Mucosa of descending colon (tissue), 3 donors: ENCODE measurements at regions not wholly inside any gene's neighbourhood (a gene's known extent, or its start where the extent isn't known, plus 50 kb on each side); places are given as distances from the start of the nearest gene placed in this dataset.

Source experiments
- ATAC-seq: fragments of 200-7000 bp; cut with Tn5 transposase; one replicate; pipeline ENCODE4 v1.9.1; 2020; ENCODE audit warnings: mild to moderate bottlenecking, moderate library complexity
- DNase-seq, 3 donors: peaks; one replicate each; pipeline ENCODE4 v3.0.0-alpha.2; 2020
- H3K36me3 ChIP-seq: fragments of 200-600 bp; one replicate; pipeline ENCODE4 v1.8.0; 2021; ENCODE audit warnings: low read depth, mild to moderate bottlenecking
- H3K4me1 ChIP-seq: fragments of 200-600 bp; one replicate; pipeline ENCODE4 v1.8.0; 2021; ENCODE audit warnings: low read depth, mild to moderate bottlenecking
- H3K4me3 ChIP-seq: fragments of 200-600 bp; one replicate; pipeline ENCODE4 v1.8.0; 2021; ENCODE audit warnings: mild to moderate bottlenecking
- H3K9me3 ChIP-seq: fragments of 200-600 bp; one replicate; pipeline ENCODE4 v1.8.0; 2021; ENCODE audit warnings: mild to moderate bottlenecking
- intact Hi-C, 2 donors: fragments of 100-400 bp; cut with DNase I in 1 of 2; cut with micrococcal nuclease in 1 of 2; formaldehyde crosslinking; loops; one replicate each; pipeline versions ENCODE4 v1.11.0 to v1.11.1; 2022; cut with DNase I, micrococcal nuclease
- TF ChIP-seq, protein P1 (sequence below): fragments of 200-600 bp; IDR thresholded peaks from one replicate; pipeline ENCODE4 v1.8.0; 2022; ENCODE audit warnings: antibody characterized with exemption, mild to moderate bottlenecking
- donor health status: DM: no; HTN: no; CAD: no; lungs with moderate emphysema.
- donor health status: DM: no; HTN: no; CAD: no.
- donor health status: DM: no; HTN: yes; CAD: no.

DNA sequence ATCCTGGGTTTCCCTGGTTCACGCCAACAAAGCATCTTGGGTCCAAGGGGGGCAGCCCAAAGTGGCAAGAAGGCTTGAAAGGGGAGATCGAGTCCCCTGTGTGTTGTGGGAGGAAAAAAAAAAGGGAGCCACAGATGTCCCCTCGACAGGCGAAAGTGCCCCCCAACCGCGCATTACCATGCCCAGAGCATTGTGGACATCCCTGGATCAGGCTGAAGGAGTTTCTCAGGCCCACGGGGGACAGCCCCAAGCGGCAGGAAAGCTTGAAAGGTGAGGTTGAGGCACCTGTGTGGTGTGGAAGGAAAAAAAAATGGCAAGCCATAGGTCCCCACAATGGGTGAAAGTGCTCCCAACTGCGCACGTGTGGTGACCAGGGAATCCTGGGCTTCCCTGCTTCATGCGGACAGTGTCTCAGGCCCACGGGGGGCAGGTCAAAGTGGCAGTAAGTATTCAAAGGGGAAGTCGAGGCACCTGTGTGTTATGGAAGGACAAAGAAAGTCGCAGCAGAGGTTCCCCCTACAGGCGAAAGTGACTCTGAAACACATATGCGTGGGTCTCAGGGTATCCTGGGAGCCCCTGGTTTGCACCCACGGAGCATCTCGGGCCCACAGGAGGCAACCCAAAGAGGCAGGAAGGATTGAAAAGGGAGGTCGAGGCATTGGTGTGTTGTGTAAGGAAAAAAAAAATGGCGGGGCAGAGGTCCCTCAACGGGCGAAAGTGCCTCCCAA is 580.1 kb downstream of the ALG10 start:
- H3K9me3 ChIP-seq = peaks cover 100% of the 10 kb centered on the region
- DNase-seq = peak in 1 of 3 donors; percentile 8

DNA sequence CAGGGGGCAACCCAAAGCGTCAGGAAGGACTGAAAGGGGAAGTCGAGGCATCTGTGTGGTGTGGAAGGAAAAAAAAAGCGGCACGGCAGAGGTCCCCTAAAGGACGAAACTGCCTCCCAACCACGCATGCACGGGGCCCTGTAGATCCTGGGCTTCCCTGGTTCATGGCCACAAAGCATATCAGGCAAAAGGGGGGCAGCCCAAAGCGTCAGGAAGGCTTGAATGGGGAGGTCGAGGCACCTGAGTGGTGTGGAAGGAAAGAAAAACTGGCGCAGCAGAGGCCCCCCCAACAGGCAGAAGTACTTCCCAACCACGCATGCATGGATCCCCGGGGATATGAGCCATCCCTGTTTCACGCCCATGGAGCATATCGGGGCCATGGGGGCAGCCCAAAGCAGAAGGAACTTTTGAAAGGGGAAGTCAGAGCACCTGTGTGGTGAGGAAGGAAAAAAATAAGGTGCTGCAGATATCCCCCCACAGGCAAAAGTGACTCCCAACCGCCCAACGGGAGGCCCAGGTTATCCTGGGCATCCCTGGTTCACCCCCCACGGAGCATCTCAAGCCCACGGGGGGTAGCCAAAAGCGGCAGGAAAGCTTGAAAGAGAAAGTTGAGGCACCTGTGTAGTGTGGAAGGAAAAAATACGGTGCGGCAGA is 581.2 kb downstream of the ALG10 start:
- Histone ChIP-seq H3K4me3 (no peak overlapping the region), H3K36me3 (no peaks in the 10 kb centered on the region), H3K4me1 (no peaks in the 10 kb centered on the region), H3K9me3 (peaks cover 97% of the 10 kb centered on the region)
- ATAC-seq = no peak
- DNase-seq = peak in 1 of 3 donors; percentile 8
- intact Hi-C loops = no loop called here
- TF ChIP-seq, protein P1, sequence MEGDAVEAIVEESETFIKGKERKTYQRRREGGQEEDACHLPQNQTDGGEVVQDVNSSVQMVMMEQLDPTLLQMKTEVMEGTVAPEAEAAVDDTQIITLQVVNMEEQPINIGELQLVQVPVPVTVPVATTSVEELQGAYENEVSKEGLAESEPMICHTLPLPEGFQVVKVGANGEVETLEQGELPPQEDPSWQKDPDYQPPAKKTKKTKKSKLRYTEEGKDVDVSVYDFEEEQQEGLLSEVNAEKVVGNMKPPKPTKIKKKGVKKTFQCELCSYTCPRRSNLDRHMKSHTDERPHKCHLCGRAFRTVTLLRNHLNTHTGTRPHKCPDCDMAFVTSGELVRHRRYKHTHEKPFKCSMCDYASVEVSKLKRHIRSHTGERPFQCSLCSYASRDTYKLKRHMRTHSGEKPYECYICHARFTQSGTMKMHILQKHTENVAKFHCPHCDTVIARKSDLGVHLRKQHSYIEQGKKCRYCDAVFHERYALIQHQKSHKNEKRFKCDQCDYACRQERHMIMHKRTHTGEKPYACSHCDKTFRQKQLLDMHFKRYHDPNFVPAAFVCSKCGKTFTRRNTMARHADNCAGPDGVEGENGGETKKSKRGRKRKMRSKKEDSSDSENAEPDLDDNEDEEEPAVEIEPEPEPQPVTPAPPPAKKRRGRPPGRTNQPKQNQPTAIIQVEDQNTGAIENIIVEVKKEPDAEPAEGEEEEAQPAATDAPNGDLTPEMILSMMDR = no peak

More for the DNA sequence above, 580.1 kb downstream of the ALG10 start:
- no peaks in the 10 kb centered on the region for H3K36me3 ChIP-seq
- TF ChIP-seq, protein P1 = no peak
- no peak for ATAC-seq
- no peak overlapping the region for H3K4me3 ChIP-seq
- intact Hi-C loops = no loop called here
- no peaks in the 10 kb centered on the region for H3K4me1 ChIP-seq

DNA sequence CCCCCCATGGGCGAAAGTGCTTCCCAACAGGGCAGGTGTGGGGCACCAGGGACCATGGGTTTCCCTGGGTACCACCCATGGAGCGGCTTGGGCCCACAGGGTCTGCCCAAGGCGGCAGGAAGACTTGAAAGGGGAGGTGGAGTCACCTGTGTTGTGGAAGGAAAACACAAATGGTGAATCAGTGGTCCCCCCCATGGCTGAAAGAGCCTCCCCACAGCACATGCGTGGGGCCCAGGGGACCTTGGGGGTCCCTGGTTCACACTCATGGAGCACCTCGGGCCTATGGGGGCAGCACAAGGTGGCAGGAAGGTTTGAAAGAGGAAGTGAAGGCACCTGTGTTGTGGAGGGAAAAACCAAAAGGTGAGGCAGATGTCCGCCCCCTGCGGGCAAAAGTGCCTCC is 581.9 kb downstream of the ALG10 start:
- ATAC-seq (no peak), DNase-seq (peak in 1 of 3 donors; percentile 10)
- peaks cover 90% of the 10 kb centered on the region for H3K9me3 ChIP-seq

DNA sequence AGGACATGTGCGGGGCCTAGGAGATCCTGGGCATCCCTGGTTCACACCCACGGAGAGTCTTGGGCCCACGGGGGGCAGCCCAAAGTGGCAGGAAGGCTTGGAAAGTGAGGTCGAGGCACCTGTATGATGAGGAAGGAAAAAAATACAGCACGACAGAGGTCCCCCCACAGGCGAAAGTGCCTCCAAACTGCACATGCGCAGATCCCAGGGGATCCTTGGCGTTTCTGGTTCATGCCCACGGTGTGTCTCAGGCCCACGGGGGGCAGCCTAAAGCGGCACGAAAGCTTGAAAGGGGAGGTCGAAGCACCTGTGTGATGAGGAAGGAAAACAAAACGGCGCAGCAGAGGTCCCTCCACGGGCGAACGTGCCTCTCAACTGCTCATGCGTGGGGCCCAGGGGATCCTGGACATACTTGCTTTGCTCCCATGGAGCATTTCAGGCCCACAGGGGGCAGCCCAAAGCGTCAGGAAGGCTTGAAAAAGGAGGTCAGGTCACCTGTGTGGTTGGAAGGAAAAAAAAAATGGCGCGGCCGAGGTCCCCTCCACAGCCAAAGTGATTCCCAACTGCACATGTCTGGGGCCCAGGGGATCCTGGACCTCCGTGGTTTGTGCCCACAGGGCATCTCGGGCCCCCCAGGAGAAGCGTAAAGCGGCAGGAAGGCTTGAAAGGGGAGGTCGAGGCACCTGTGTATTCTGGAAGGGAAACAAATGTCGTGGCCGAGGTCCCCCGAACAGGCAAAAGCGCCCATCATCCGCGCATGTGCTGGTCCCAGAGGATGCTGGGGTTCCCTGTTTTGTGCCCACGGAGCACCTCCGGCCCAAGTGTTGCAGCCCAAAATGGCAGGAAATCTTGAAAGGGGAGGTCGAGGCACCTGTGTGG is 582.6 kb downstream of the ALG10 start:
- ATAC-seq (no peak), DNase-seq (peak in 2 of 3 donors; percentile 12 to 17)
- no peaks in the 10 kb centered on the region for H3K36me3 ChIP-seq
- TF ChIP-seq, protein P1 = no peak
- no peaks in the 10 kb centered on the region for H3K4me1 ChIP-seq
- intact Hi-C loops = no loop called here
- H3K4me3 ChIP-seq = no peak overlapping the region
- peaks cover 86% of the 10 kb centered on the region for H3K9me3 ChIP-seq

More for the DNA sequence above, 581.9 kb downstream of the ALG10 start:
- intact Hi-C loops = no loop called here
- H3K36me3 ChIP-seq = no peaks in the 10 kb centered on the region
- TF ChIP-seq, protein P1 = no peak
- no peak overlapping the region for H3K4me3 ChIP-seq
- no peaks in the 10 kb centered on the region for H3K4me1 ChIP-seq

DNA sequence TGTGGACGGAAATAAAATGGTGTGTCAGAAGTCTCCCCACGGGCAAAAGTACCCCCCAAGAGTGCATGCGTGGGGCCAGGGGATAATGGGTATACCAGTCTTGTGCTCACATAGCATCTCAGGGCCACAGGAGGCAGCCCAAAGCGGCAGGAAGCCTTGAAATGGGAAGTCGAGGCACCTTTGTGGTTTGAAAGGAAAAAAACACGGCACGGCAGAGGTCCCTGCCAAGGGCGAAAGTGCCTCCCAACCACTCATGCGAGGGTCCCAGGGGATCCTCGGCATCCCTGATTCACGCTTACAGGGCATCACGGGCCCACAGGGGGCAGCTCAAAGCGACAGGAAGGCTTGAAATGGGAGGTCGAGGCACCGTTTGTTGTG is 583.2 kb downstream of the ALG10 start:
- TF ChIP-seq, protein P1 = no peak
- Histone ChIP-seq H3K4me3 (no peak overlapping the region), H3K9me3 (peaks cover 85% of the 10 kb centered on the region), H3K36me3 (no peaks in the 10 kb centered on the region), H3K4me1 (no peaks in the 10 kb centered on the region)
- intact Hi-C loops = no loop called here
- DNase-seq (peak in 1 of 3 donors; percentile 5), ATAC-seq (no peak)
